BJ (cell line): ENCODE measurements at regions not wholly inside any gene's neighbourhood (a gene's known extent, or its start where the extent isn't known, plus 50 kb on each side); places are given as distances from the start of the nearest gene placed in this dataset.

Experiments
- CTCF ChIA-PET: fragments of 350-600 bp; formaldehyde crosslinking; extraction: SDS; loops from one replicate; lab custom pipeline; 2021; ENCODE audit warnings: antibody characterized with exemption, inconsistent platforms; lab: Yijun Ruan, JAX
- POLR2A ChIA-PET: fragments of 300-600 bp; sonication (Branson Sonifier 250); formaldehyde crosslinking; extraction: SDS; loops from one replicate; lab custom pipeline; 2021; ENCODE audit warnings: antibody characterized with exemption; lab: Charles Lee
- DNase-seq: peaks from one replicate; pipeline ENCODE4 v3.0.0-alpha.2; 2011; ENCODE audit warnings: low read depth
- H3K27me3 ChIP-seq: 2 replicates; pipeline ENCODE4 v1.6.0; 2011; ENCODE audit warnings: low read length; ENCODE audit not compliant: control insufficient read depth, insufficient read depth
- H3K36me3 ChIP-seq: 2 replicates; pipeline ENCODE4 v1.5.1; 2011; ENCODE audit warnings: low read length; ENCODE audit not compliant: control insufficient read depth, insufficient read depth
- H3K4me3 ChIP-seq: 2 replicates; pipeline ENCODE4 v1.5.1; 2011; ENCODE audit warnings: low read depth, mild to moderate bottlenecking, control low read depth, low read length
- CTCF ChIP-seq: IDR thresholded peaks from 2 replicates; pipeline ENCODE4 v1.5.1; 2011; ENCODE audit warnings: low read depth, mild to moderate bottlenecking, control low read depth, inconsistent platforms, low read length, moderate library complexity; ENCODE audit not compliant: insufficient read depth

DNA sequence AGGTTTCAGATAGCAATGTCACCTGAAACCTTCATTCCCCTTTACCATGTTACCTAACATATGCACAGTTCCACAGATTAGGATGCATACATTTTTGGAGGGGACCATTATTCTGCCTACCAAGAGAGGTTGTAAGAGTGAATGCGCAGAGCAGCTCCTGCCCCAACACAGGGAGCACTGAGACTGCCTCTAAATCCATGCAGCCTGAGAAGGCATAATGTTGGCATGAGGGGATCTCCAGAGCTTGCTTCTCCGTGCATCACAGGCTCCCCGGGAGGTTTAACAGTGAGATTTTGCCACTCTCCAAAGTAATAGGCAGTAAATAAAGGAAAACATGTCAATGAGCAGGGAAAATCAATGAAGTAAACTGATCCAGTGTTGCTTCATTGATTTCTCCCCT lies 410.8 kb downstream of the PCDH7 start:
- Histone ChIP-seq H3K4me3 (no peak overlapping the region), H3K36me3 (no peaks in the 10 kb centered on the region), H3K27me3 (no peaks in the 10 kb centered on the region)
- POLR2A ChIA-PET = no interaction called here
- CTCF ChIA-PET = interaction anchor here (0.6 to 0.9 kb wide), 2 partner anchors 26 to 270 kb away, joined by 3 to 4 read pairs; no protein-coding TSS in a partner anchor
- no peak for TF ChIP-seq CTCF
- no peak for DNase-seq

DNA sequence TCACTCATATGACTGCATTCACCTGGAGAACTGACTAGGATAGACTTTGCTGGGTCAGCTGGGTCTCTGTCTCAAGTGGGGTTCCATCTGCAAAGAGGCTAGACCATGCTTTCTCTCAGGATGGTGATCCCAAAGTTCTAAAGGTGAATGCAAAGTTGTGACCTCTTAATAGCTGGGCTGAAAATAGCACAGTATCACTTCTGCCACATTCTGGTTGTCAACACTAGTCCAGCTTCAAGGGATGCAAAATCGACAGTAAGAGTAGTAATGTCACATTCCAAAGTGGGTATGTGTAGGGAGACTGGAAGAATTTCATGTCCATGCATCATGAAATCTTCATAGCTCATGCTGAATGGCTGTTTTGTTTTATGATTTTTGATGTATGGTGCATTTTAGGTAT lies 414.6 kb downstream of the PCDH7 start:
- ChIA-PET POLR2A (no interaction called here), CTCF (no interaction called here)
- no peaks in the 10 kb centered on the region for H3K27me3 ChIP-seq
- H3K4me3 ChIP-seq = no peak overlapping the region
- TF ChIP-seq CTCF = no peak
- no peak for DNase-seq
- H3K36me3 ChIP-seq = no peaks in the 10 kb centered on the region

DNA sequence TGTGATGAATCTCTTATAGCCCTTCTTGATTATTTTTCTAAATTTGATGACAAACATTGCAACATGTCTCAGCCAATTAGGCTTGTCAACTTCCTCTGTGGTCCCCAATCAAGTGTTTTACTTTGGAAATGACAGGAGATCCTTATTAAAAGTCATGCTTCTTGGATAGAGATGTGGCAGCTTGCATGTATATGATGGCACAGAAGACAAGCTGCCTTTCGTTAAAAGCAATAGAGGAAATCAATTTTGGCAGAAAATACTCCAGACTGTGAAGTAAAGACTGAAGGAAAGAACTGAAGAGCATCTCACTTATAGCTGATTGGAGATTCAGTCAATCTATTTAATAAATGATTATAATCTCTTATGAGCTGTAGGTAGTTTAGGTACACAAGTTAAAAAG lies 419.6 kb downstream of the PCDH7 start:
- TF ChIP-seq CTCF = no peak
- Histone ChIP-seq H3K27me3 (no peaks in the 10 kb centered on the region), H3K36me3 (no peaks in the 10 kb centered on the region), H3K4me3 (no peak overlapping the region)
- no peak for DNase-seq
- POLR2A ChIA-PET = no interaction called here
- CTCF ChIA-PET = no interaction called here

GRCh38 chr4:31141095-31141831 lies 421.1 kb downstream of the PCDH7 start:
- ChIA-PET CTCF (no interaction called here), POLR2A (no interaction called here)
- Histone ChIP-seq H3K27me3 (no peaks in the 10 kb centered on the region), H3K36me3 (no peaks in the 10 kb centered on the region), H3K4me3 (no peak overlapping the region)
- DNase-seq = no peak
- no peak for TF ChIP-seq CTCF

DNA sequence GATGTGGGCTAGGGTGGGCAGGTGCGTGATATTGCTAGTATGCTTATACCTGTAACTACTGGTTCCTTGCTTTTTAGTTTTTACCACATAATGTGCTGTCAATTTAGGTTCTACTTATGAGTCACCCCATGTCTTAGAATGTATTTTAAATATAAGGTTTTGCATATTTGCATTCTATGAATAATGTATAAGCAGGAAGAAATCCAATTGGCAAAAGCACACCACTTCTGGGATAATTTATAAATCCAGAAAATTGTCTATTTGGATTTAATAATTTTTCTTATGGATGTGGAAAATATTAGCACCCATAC lies 421.6 kb downstream of the PCDH7 start:
- Histone ChIP-seq H3K27me3 (no peaks in the 10 kb centered on the region), H3K4me3 (no peak overlapping the region), H3K36me3 (no peaks in the 10 kb centered on the region)
- CTCF ChIA-PET = no interaction called here
- POLR2A ChIA-PET = no interaction called here
- TF ChIP-seq CTCF = no peak
- no peak for DNase-seq
